ENCODE measurements at regions not wholly inside any gene's neighbourhood (a gene's known extent, or its start where the extent isn't known, plus 50 kb on each side); places are given as distances from the start of the nearest gene placed in this dataset.
"Not testable (repeated sequence)": the region's sequence is repeated elsewhere in the genome, so short reads cannot be mapped to it uniquely, and the experiment has no call there.

DNA sequence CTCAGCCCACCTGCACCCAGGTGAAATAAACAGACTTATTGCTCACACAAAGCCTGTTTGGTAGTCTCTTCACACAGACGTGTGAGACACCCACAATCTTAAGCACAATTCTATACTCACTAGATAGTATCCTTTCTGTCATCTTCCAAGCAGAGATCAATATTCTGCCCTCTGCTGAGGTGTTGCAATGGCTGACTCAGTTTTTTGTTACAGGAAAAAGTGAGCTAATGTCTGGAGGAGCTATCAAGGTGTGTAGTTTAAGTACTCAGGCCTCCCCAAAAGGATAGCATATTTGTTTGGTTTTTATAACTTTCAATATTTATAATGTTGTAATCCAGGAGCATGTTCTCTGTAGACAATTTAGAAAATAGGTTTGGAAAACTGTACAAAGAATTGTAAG lies 775.2 kb upstream of the POU3F4 start:
- DNase-seq (ENCODE audit: low read depth): no peak

DNA sequence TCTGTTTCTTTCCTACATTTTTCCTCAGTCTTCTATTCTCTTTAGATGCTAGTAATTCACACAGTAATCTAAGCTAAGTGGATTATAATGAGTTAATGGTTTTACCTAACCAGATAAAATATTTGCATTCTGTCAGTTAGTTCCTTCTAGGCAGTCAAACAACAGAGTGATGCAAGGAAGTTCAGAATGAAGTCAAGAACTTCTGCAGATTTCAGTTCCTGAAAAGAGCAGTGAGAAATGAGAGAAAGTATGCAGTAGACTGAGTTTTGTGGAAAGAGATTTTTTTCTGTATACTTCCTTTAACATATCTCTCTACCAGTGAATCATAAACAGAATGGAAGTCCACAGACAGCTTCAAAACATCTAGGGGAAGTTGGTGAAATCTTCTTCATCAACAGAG lies 774.0 kb upstream of the POU3F4 start:
- DNase-seq (ENCODE audit: low read depth): no peak

DNA sequence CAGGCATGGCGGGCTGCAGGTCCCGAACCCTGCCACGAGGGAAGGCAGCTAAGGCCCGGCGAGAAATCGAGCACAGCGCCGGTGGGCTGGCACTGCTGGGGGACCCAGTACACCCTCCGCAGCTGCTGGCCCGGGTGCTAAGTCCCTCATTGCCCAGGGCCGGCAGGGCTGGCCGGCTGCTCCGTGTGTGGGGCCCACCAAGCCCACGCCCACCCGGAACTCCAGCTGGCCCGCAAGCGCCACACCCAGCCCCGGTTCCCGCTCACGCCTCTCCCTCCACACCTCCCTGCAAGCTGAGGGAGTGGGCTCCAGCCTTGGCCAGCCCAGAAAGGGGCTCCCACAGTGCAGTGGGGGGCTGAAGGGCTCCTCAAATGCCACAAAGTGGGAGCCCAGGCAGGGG lies 769.8 kb upstream of the POU3F4 start:
- not testable (repeated sequence) for DNase-seq (ENCODE audit: low read depth)

DNA sequence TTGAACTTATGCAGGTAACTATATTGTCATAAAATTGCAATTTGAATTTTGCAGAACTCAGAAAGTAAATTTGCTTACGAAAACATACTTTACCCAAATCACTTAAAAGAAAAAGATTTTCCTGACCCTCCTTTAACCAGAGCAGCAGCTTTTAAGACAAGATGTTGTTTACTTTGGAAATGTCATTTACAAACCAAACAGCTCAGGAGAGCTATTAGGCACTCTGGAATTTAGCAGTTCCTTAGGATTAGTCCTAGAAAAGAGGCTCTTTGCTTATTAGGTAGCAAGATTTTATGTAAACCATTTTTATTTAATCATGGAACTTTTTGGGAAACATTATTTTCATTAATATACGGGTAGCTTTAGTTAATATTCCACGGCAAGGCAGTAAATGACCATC lies 765.7 kb upstream of the POU3F4 start:
- no peak for DNase-seq (ENCODE audit: low read depth)

DNA sequence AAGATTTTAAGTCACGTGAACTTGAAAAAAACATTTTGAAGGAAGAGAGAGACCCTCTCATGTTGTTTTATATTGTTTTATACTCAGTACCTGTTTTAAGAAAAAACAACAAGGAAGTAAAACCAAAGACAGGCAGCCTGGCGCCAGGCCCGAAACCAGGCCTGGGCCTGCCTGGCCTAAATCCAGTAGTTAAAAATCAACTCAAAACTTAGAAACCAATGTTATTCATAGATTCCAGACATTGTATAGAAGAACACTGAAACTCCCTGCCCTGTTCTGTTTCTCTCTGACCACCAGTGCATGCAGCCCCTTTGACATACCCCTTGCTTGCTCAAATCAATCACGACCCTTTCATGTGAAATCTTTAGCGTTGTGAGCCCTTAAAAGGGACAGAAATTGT lies 762.4 kb upstream of the POU3F4 start:
- not testable (repeated sequence) for DNase-seq (ENCODE audit: low read depth)

DNA sequence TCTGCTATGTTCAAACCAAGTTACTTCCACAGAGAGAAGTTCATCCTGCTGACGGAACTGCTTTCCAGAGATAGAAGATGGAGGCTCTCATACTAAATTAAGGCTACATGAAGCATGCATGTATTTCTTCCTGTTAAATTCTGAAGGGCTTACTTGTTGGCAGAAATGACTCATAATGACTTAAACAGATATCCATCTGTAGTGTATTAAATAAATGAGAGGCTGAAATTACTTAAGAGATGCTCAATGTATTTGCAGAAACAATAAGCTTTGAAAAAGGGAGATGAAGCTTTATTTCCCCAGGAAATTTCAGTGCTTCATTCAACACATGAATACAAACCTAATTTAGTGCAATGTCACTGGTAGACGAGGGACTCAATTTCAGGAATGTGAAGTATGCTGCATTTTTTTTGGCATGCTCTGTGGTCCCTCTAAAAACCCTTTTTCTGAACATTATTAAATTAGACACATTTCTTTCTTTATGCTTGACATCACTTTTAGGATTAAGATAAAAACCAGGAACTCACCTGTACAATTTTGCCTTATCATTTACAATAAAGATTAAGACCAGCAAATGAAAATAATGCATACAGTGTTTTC lies 759.1 kb upstream of the POU3F4 start:
- DNase-seq (ENCODE audit: low read depth): no peak

DNA sequence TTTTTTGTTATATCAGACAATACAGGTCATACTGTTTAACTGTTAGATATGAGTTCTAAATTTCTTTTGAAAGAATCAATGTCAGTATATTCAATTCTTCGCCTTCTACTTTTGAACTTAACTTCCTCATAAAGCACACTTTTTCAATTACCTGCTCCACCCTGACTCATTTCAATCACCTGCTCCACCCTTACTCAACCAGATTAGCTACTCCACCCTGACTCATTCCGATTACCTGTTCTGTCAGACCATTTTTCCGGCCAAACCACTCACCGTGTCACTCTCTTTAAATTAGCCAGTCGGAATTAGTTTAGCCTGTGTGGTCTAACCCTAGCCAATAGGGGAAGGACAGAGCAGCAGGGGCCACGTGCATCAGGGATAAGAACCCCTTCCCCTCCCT lies 751.8 kb upstream of the POU3F4 start:
- DNase-seq (ENCODE audit: low read depth): no peak

DNA sequence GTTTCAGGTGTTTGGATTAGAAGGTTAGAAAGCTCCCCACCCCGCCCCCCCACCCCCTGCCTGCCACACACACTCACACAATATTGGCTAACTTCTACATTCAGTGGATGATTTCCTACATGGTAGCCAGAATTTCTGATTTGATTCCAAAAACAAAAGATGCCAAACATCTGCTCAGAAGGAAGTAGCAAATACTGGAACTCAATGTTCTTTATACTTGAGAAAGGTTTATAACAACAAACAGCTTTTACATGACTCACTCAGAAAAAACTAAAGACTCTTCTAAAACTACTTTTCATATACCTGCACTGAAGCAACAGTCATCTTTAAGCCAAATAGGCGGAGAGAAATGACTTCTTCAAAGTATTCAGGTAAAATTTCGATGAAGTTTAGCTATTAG lies 750.5 kb upstream of the POU3F4 start:
- DNase-seq (ENCODE audit: low read depth): no peak

DNA sequence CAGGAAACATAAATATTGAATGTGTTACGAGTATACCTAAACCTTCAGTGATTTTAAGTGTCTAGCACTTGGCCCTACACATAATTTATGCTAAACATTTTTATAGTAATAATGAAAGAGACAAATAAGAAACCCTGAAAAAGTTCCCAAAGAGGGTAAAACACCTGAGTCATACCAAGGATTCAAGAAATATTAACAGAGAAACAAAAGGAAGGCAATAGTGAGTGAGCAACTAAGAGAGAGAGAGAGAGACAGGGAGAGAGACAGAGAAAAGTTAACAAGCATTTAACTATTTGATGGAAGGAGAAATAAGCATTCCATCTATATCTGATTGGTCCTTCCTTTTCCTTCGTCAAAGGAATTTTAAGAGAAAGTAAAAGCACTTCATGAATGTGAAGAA lies 743.6 kb upstream of the POU3F4 start:
- no peak for DNase-seq (ENCODE audit: low read depth)

DNA sequence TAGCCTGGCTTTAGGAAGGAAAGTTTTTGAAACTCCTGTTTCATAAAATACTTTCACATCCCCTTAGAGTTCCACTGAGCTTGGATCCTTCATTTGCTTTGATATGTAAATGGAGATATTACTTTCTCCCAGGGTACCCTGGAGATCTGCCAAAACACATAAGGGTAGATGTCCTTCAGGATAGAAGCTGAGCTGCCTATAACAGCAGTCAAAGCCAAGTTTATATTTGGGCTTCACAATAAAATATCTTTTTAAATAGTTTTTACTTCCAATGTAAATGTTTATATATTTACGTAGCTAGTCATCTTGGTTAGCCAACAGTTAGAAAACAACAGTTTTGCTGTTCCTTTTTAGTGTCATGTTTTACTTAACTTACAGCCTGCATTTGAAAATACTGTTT lies 742.3 kb upstream of the POU3F4 start:
- no peak for DNase-seq (ENCODE audit: low read depth)

DNA sequence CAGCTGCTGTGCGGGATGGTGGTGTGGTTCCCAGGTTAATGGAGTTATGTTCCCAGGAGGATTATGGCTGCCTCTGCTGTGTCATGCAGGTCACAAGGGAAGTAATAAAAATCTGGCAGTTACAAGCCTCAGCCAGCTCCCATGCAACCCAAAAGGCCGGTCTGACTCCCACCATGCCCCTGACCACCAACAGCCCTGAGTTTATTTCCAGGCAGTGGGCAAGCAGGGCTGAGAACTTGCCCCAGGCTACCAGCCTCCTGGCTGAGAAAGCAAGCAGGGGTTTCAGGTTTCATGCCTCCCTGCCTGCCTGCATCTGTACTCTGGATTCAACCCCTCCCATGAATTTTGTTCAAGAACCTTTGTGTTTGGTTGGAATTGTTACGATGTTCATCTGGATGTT lies 732.7 kb upstream of the POU3F4 start:
- no peak for DNase-seq (ENCODE audit: low read depth)

DNA sequence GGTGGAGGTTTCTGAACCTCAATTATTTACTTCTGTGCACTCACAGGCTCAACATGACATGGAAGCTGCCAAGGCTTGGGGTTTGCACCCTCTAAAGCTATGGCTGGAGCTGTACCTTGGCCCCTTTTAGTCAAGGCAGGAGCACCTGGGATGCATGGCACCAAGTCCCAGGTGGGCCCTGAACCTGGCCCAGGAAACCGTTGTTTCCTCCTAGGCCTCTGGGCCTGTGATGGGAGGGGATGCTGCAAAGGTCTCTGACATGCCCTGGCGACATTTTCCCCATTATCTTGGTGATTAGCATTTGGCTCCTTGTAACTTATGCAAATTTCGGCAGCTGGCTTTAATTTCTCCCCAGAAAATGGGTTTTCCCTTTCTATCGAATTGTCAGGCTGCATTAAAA lies 726.1 kb upstream of the POU3F4 start:
- no peak for DNase-seq (ENCODE audit: low read depth)

DNA sequence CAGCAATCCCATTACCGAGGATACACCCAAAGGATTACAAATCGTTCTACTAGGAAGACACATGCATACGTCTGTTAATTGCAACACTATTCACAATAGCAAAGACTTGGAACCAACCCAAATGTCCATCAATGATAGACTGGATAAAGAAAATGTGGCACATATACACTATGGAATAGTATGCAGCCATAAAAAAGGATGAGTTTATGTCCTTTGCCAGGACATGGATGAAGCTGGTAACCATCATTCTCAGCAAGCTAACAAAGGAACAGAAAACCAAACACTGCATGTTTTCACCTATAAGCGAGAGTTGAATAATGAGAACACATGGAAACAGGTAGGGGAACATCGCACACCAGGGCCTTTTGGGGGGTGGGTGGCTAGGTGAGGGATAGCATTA lies 695.2 kb upstream of the POU3F4 start:
- not testable (repeated sequence) for DNase-seq (ENCODE audit: low read depth)

DNA sequence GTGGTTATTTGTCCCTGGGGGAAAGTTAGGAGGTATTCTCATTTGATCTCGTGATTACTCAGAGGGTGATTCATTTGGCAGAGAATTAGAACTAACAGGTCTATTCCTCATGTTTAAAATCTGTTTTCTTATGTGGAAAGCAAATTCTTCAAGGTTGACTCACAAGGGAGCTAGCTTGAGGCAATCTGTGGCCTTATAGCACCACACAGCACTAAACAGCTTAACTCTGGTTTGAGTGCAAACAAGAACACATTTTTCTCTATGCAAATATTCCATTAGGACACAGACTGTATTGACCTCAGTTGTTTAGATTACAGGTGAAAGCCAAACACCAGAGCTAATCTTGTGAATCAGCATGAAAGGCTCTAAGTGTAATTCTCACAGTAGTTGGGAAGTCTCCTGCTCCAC lies 694.4 kb upstream of the POU3F4 start:
- DNase-seq (ENCODE audit: low read depth): peak; percentile 1

DNA sequence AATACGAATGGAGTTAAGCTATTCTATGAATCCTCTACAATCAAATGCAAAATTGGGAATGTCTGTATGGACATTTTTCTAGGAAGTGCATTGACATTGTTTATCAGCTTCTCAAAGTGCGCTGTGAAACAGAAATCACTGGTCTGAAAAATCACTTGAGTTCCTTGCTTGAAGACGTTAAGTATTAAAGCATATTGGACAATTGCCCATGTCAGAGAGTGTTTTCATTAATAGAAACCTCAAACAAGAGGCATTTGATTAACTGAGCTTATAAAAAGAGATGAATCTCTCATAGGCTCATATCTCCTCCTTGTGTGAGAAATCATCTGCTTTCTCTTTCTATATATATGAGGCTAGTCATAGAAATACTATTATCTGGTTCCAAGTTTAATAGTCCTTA lies 692.1 kb upstream of the POU3F4 start:
- no peak for DNase-seq (ENCODE audit: low read depth)

DNA sequence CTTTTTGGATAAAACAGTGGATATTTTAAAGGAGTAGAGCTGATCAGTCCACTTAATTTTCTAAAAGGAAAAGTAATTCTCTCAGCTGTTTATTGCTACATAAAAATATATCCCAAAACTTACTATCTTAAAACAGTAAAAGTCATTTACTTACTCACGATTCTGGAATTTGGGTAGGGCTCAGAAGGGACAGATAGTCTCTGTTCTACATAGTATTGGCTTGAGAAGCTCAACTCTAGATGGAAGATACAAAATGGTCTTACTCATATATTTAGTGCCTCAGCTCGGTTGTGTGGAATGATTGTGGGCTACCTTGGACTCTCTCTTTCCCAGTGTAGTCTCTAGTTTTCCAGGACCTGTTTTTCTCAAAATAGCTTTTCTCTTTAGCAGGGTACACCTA lies 691.5 kb upstream of the POU3F4 start:
- DNase-seq (ENCODE audit: low read depth): no peak

DNA sequence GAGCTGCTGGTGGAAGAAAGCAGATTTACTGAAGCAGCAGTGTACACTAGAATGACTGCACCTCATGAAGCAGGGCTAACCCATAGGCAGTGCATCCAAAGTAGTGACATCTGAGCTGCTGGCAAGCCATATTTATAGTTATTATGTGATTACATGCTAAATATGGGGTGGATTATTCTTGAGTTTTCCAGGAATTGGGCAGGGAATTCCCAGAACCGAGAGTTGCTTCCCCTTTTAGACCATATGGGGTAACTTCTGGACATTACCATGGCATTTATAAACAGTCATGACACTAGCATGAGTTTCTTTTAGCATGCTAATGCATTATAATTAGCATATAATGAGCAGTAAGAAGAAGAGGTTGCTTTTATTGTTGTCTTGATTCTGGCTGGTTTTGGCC lies 665.8 kb upstream of the POU3F4 start:
- no peak for DNase-seq (ENCODE audit: low read depth)

DNA sequence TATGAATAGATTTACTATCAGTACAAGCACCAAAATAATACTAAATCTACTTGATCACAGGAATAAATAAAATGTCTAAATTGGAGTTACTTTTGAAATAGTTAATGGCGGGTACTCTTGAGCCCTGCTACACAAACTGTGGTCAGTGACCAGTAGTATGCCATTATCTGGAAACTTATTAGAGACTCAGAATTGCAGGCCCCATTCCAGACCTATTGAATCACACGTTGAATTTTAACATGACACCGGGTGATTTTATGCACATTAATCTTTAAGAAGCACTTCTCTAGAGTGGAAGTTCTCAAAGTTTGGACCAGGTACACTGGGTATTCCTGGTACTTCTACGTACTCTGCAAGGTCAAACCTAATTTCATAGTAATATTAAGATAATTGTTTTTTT lies 660.0 kb upstream of the POU3F4 start:
- no peak for DNase-seq (ENCODE audit: low read depth)
